ENCODE measurements at regions not wholly inside any gene's neighbourhood (a gene's known extent, or its start where the extent isn't known, plus 50 kb on each side); places are given as distances from the start of the nearest gene placed in this dataset.

- DNase-seq, result peak; percentile 9
Measured at GRCh38 chr9:96031366-96031824, 155.9 kb downstream of the ERCC6L2 start.

GRCh38 chr9:96029722-96030530, 154.4 kb downstream of the ERCC6L2 start:
- no peak for DNase-seq

- DNase-seq, result no peak
Measured at GRCh38 chr9:96027251-96028131, 152.0 kb downstream of the ERCC6L2 start.

- no peak for DNase-seq
Measured at GRCh38 chr9:96026655-96027213, 151.2 kb downstream of the ERCC6L2 start.

GRCh38 chr9:96025995-96026602, 150.6 kb downstream of the ERCC6L2 start:
- DNase-seq, result no peak

- DNase-seq, result no peak
Measured at GRCh38 chr9:96023486-96023885, 148.0 kb downstream of the ERCC6L2 start.

GRCh38 chr9:96022445-96023051, 147.1 kb downstream of the ERCC6L2 start:
- no peak for DNase-seq

GRCh38 chr9:96021551-96022444, 146.3 kb downstream of the ERCC6L2 start:
- no peak for DNase-seq

- no peak for DNase-seq
Measured at GRCh38 chr9:96020792-96021550, 145.5 kb downstream of the ERCC6L2 start.

- no peak for DNase-seq
Measured at GRCh38 chr9:96020300-96020791, 144.9 kb downstream of the ERCC6L2 start.

All from NCI-H1694 treated with DMSO at 0.1 percent for 48 hours (cell line).